ENCODE measurements at regions not wholly inside any gene's neighbourhood (a gene's known extent, or its start where the extent isn't known, plus 50 kb on each side); places are given as distances from the start of the nearest gene placed in this dataset.
"Not testable (repeated sequence)": the region's sequence is repeated elsewhere in the genome, so short reads cannot be mapped to it uniquely, and the experiment has no call there.

- DNase-seq: no peak
These were observed 114.3 kb upstream of the PCED1B start for GRCh38 chr12:46965137-46965536.

DNA sequence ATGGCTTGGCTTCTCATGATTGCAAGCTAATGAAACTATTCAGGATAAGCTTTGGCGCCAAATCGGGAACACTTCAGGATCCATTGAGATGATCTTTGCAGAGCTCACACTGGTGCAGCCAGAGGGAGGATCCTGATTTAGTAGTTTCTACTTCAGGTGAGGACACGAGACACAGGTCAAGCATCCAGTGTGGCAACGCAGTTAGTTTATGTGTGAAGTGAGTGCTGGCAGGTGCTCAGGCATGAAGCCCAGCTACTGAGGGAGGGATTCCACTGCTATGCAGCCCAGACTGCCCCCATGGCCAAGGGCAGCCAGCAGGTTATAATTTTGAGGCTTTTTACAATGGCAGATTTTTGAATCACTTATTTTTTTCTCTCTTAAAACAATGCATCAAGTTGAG is 113.5 kb upstream of the PCED1B start:
- intact Hi-C loops (cut with DNase I, micrococcal nuclease): no loop called here
- Histone ChIP-seq H3K4me3 (ENCODE audit: low read length) (no peak overlapping the region), H3K36me3 (ENCODE audit: insufficient read depth, low read length) (no peaks in the 10 kb centered on the region), H3K4me1 (ENCODE audit: insufficient read depth, low read length) (no peaks in the 10 kb centered on the region), H3K9me3 (ENCODE audit: control insufficient read depth in 1 of 2, insufficient read depth in 1 of 2, low read length in 2 of 2) (no peaks in the 10 kb centered on the region), H3K27ac (ENCODE audit: low read depth in 1 of 2, low read length in 2 of 2) (no peak overlapping the region), H3K27me3 (ENCODE audit: control insufficient read depth in 1 of 2, insufficient read depth in 2 of 2, low read length in 2 of 2) (peaks cover 0 to 3% of the 10 kb centered on the region in 2 experiments)
- Mint-ChIP-seq H3K4me1 (ENCODE audit: low read depth) (no peaks in the 10 kb centered on the region), H3K9me3 (no peaks in the 10 kb centered on the region), H3K27me3 (peaks cover 9% of the 10 kb centered on the region), H3K36me3 (ENCODE audit: low read depth) (no peaks in the 10 kb centered on the region), H3K27ac (no peak overlapping the region), H3K4me3 (no peak overlapping the region)
- DNase-seq (no peak), ATAC-seq (ENCODE audit: poor library complexity) (no peak)
- TF ChIP-seq CTCF (IDR thresholded peaks at IDR 0.05): no peak
- ChIA-PET POLR2A (interaction anchor here (0.6 kb wide), 1 partner anchor 444 kb away, joined by 3 read pairs; no protein-coding TSS in a partner anchor), CTCF (no interaction called here)

More at GRCh38 chr12:46965137-46965536, 114.3 kb upstream of the PCED1B start:
- peaks cover 6% of the 10 kb centered on the region for H3K27me3 Mint-ChIP-seq
- ATAC-seq (ENCODE audit: poor library complexity): no peak
- no peak for TF ChIP-seq CTCF (IDR thresholded peaks at IDR 0.05)
- Histone ChIP-seq H3K4me1 (ENCODE audit: insufficient read depth, low read length) (no peaks in the 10 kb centered on the region), H3K4me3 (ENCODE audit: low read length) (no peak overlapping the region), H3K27me3 (ENCODE audit: control insufficient read depth in 1 of 2, insufficient read depth in 2 of 2, low read length in 2 of 2) (peaks cover 0 to 3% of the 10 kb centered on the region in 2 experiments), H3K27ac (ENCODE audit: low read depth in 1 of 2, low read length in 2 of 2) (no peak overlapping the region), H3K9me3 (ENCODE audit: control insufficient read depth in 1 of 2, insufficient read depth in 1 of 2, low read length in 2 of 2) (no peaks in the 10 kb centered on the region), H3K36me3 (ENCODE audit: insufficient read depth, low read length) (no peaks in the 10 kb centered on the region)
- H3K27ac Mint-ChIP-seq: no peak overlapping the region
- no peak overlapping the region for H3K4me3 Mint-ChIP-seq
- ChIA-PET CTCF (no interaction called here), POLR2A (no interaction called here)
- H3K36me3 Mint-ChIP-seq (ENCODE audit: low read depth): no peaks in the 10 kb centered on the region
- no peaks in the 10 kb centered on the region for H3K4me1 Mint-ChIP-seq (ENCODE audit: low read depth)
- H3K9me3 Mint-ChIP-seq: no peaks in the 10 kb centered on the region
- intact Hi-C loops (cut with DNase I, micrococcal nuclease): no loop called here

- H3K9me3 Mint-ChIP-seq: no peaks in the 10 kb centered on the region
- Histone ChIP-seq H3K27ac (ENCODE audit: low read depth in 1 of 2, low read length in 2 of 2) (no peak overlapping the region), H3K27me3 (ENCODE audit: control insufficient read depth in 1 of 2, insufficient read depth in 2 of 2, low read length in 2 of 2) (peaks cover 3 to 8% of the 10 kb centered on the region in 2 experiments), H3K36me3 (ENCODE audit: insufficient read depth, low read length) (no peaks in the 10 kb centered on the region), H3K9me3 (ENCODE audit: control insufficient read depth in 1 of 2, insufficient read depth in 1 of 2, low read length in 2 of 2) (no peaks in the 10 kb centered on the region), H3K4me1 (ENCODE audit: insufficient read depth, low read length) (no peaks in the 10 kb centered on the region), H3K4me3 (ENCODE audit: low read length) (no peak overlapping the region)
- POLR2A ChIA-PET: no interaction called here
- no peak overlapping the region for H3K4me3 Mint-ChIP-seq
- TF ChIP-seq CTCF (IDR thresholded peaks at IDR 0.05): no peak
- no peaks in the 10 kb centered on the region for H3K4me1 Mint-ChIP-seq (ENCODE audit: low read depth)
- no peak overlapping the region for H3K27ac Mint-ChIP-seq
- ATAC-seq (ENCODE audit: poor library complexity) (no peak), DNase-seq (no peak)
- no peaks in the 10 kb centered on the region for H3K36me3 Mint-ChIP-seq (ENCODE audit: low read depth)
- intact Hi-C loops (cut with DNase I, micrococcal nuclease): no loop called here
- CTCF ChIA-PET: no interaction called here
- H3K27me3 Mint-ChIP-seq: peaks cover 36% of the 10 kb centered on the region
These were observed 108.8 kb upstream of the PCED1B start for GRCh38 chr12:46970636-46971035.

- H3K4me1 ChIP-seq (ENCODE audit: insufficient read depth, low read length); H3K27me3 ChIP-seq (ENCODE audit: control insufficient read depth in 1 of 2, insufficient read depth in 2 of 2, low read length in 2 of 2); H3K9me3 Mint-ChIP-seq; POLR2A ChIA-PET; intact Hi-C loops (cut with DNase I, micrococcal nuclease); H3K4me3 Mint-ChIP-seq; ATAC-seq (ENCODE audit: poor library complexity); H3K4me3 ChIP-seq (ENCODE audit: low read length); H3K36me3 Mint-ChIP-seq (ENCODE audit: low read depth); H3K4me1 Mint-ChIP-seq (ENCODE audit: low read depth); DNase-seq; H3K27ac Mint-ChIP-seq; H3K36me3 ChIP-seq (ENCODE audit: insufficient read depth, low read length); CTCF ChIA-PET; H3K27ac ChIP-seq (ENCODE audit: low read depth in 1 of 2, low read length in 2 of 2); H3K9me3 ChIP-seq (ENCODE audit: control insufficient read depth in 1 of 2, insufficient read depth in 1 of 2, low read length in 2 of 2): not testable (repeated sequence)
- H3K27me3 Mint-ChIP-seq: peaks cover 40% of the 10 kb centered on the region
These were observed 105.5 kb upstream of the PCED1B start for GRCh38 chr12:46973937-46974336.

All from CD4-positive, alpha-beta T cell (primary cell).